ENCODE measurements at regions not wholly inside any gene's neighbourhood (a gene's known extent, or its start where the extent isn't known, plus 50 kb on each side); places are given as distances from the start of the nearest gene placed in this dataset.

- H3K4me1 Mint-ChIP-seq (ENCODE audit: low read depth in 2 of 2), result peaks cover 0 to 4% of the 10 kb centered on the region in 2 donors
- peaks cover 0 to 3% of the 10 kb centered on the region in 2 donors for H3K9me3 Mint-ChIP-seq
- no peak for ATAC-seq (replicated peaks)
- no peaks in the 10 kb centered on the region for H3K27me3 Mint-ChIP-seq
- no peaks in the 10 kb centered on the region for H3K36me3 Mint-ChIP-seq (ENCODE audit: insufficient read depth)
- no peak overlapping the region for H3K27ac Mint-ChIP-seq
- H3K4me3 Mint-ChIP-seq, result no peak overlapping the region
- no peak for DNase-seq
Observed at GRCh38 chr3:29214009-29214658, 66.7 kb upstream of the RBMS3 start.

- ATAC-seq (replicated peaks), result no peak
- no peaks in the 10 kb centered on the region for H3K36me3 Mint-ChIP-seq (ENCODE audit: insufficient read depth)
- peaks cover 0 to 4% of the 10 kb centered on the region in 2 donors for H3K9me3 Mint-ChIP-seq
- no peak overlapping the region for H3K27ac Mint-ChIP-seq
- no peak for DNase-seq
- H3K27me3 Mint-ChIP-seq, result no peaks in the 10 kb centered on the region
- H3K4me3 Mint-ChIP-seq, result no peak overlapping the region
- peaks cover 0 to 4% of the 10 kb centered on the region in 2 donors for H3K4me1 Mint-ChIP-seq (ENCODE audit: low read depth in 2 of 2)
Observed at GRCh38 chr3:29215948-29216347, 64.9 kb upstream of the RBMS3 start.

DNA sequence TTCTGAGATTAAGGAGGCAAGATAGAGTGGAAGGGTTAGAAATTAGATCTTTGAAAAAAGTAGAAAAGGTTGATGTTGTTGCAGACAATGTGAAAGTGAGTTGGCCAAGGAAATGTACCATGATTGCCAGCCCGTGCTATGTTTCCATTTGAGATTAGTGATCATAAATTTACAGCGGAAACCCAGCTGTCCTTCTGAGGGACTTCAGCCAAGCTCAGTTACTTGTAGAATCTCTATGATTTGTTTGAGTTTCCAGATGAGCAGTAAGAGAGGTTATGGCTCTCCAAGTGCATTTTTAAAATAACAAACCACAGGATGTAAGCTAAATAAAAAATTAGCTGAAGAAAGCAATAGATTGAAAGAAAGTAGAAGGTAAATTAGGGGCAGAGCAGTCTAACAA, 54.2 kb upstream of the RBMS3 start:
- Mint-ChIP-seq H3K9me3 (peaks cover 0 to 5% of the 10 kb centered on the region in 2 donors), H3K27me3 (no peaks in the 10 kb centered on the region), H3K27ac (no peak overlapping the region), H3K4me1 (ENCODE audit: low read depth in 2 of 2) (no peaks in the 10 kb centered on the region), H3K4me3 (no peak overlapping the region), H3K36me3 (ENCODE audit: insufficient read depth) (no peaks in the 10 kb centered on the region)
- DNase-seq, result no peak
- ATAC-seq (replicated peaks), result no peak

GRCh38 chr3:29227307-29227706, 53.6 kb upstream of the RBMS3 start:
- Mint-ChIP-seq H3K27ac (no peak overlapping the region), H3K27me3 (no peaks in the 10 kb centered on the region), H3K9me3 (peaks cover 0 to 5% of the 10 kb centered on the region in 2 donors), H3K4me1 (ENCODE audit: low read depth in 2 of 2) (no peaks in the 10 kb centered on the region), H3K4me3 (no peak overlapping the region), H3K36me3 (ENCODE audit: insufficient read depth) (no peaks in the 10 kb centered on the region)
- DNase-seq (no peak), ATAC-seq (replicated peaks) (no peak)

Measured in effector memory CD8-positive, alpha-beta T cell (primary cell).